GM19467 (cell line): ENCODE measurements at regions not wholly inside any gene's neighbourhood (a gene's known extent, or its start where the extent isn't known, plus 50 kb on each side); places are given as distances from the start of the nearest gene placed in this dataset.
"Not testable (repeated sequence)": the region's sequence is repeated elsewhere in the genome, so short reads cannot be mapped to it uniquely, and the experiment has no call there.

Source experiments
- ATAC-seq: cut with Tn5 transposase; IDR thresholded peaks from one replicate; pipeline ENCODE4 v1.9.1; 2021; ENCODE audit warnings: mild to moderate bottlenecking, moderate library complexity; ENCODE audit not compliant: unreplicated experiment

DNA sequence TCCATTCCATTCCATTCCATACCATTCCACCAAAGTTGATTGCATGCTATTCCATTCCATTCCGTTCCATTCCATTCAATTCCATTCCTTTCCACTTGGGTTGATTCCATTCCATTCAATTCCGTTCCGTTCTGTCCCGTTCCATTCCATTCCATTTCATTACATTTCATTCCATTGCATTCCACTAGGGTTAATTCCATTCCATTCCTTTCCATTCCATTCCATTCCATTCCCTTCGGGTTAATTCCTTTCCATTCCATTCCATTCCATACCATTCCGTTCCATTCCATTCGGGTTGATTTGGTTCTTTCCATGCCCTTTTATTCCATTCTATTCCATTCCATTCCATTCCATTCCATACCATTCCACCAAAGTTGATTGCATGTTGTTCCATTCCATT lies 131.9 kb downstream of the CWH43 start:
- ATAC-seq = not testable (repeated sequence)

DNA sequence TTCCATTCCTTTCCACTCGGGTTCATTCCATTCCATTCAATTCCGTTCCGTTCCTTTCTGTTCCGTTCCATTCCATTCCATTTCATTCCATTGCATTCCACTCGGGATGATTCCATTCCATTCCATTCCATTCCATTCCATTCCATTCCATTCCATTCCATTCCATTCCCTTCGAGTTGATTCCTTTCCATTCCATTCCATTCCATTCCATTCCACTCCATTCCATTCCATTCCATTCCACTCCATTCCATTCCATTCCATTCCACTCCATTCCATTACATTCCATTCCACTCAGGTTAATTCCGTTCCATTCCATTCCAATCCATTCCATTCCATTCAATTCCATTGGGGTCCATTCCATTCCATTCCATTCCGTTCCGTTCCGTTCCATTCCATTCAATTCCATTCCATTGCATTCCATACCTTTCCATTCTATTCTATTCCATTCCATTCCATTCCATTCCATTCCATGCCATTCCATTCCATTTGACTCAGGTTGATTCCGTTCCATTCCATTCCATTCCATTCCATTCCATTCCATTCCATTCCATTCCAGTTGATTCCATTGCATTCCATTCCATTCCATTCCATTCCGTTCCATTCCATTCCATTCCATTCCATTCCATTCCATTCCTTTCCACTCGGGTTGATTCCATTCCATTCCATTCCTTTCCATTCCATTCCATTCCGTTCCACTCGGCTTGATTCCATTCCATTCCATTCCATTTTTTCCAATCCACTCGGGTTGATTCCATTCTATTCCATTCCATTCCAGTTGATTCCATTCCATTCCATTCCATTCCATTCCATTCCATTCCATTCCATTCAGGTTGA lies 132.5 kb downstream of the CWH43 start:
- peak; percentile 62 for ATAC-seq

DNA sequence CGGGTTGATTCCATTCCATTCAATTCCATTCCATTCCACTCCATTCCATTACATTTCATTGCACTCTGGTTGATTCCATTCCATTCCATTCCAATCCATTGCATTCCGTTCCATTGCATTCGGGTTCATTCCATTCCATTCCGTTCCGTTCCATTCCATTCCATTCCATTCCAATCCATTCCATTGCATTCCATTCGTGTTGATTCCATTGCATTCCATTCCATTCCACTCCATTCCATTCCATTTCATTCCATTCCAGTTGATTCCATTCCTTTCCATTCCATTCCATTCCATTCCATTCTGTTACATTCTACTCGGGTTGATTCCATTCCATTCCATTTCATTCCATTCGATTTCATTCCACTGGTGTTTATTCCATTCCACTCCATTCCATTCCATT lies 133.3 kb downstream of the CWH43 start:
- peak; percentile 2 for ATAC-seq

DNA sequence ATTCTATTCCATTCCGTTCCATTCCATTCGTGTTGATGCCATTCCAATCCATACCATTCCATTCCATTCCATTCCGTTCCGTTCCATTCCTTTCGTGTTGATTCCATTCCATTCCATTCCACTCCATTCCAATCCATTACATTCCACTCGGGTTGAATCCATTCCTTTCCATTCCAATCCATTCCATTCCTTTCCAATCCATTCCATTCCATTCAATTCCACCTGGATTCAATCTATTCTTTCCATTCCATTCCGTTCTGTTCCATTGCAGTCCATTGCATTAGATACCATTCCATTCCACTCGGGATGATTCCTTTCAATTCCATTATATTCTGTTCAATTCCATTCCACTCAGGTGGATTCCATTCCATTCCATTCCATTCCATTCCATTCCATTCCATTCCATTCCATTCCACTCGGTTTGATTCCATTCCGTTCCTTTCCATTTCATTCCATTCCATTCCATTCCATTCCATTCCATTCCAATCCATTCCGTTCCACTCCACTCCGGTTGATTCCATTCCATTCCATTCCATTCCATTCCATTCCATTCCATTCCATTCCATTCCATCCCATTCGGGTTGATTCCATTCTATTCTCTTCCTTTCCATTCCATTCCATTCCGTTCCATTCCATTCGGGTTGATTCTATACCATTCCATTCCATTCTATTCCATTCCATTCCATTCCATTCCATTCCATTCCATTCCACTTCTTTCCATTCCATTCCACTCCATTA lies 134.1 kb downstream of the CWH43 start:
- not testable (repeated sequence) for ATAC-seq

DNA sequence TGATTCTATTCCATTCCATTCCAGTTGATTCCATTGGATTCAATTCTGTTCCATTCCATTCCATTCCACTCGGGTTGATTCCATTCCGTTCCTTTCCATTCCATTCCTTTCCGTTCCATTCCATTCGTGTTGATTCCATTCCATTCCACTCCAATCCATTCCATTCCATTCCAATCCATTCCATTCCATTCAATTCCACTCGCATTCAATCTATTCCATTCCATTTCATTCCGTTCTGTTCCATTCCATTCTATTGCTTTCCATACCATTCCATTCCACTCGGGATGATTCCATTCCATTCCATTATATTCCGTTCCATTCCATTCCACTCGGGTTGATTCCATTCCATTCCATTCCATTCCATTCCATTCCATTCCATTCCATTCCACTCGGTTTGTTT lies 134.7 kb downstream of the CWH43 start:
- ATAC-seq = peak; percentile 20

DNA sequence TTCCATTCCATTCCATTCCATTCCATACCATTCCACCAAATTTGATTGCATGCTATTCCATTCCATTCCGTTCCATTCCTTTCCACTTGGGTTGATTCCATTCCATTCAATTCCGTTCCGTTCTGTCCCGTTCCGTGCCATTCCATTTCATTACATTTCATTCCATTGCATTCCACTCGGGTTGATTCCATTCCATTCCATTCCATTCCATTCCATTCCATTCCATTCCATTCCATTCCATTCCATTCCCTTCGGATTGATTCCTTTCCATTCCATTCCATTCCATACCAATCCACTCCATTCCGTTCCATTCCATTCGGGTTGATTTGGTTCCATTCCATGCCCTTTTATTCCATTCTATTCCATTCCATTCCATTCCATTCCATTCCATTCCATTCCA lies 140.4 kb downstream of the CWH43 start:
- not testable (repeated sequence) for ATAC-seq

DNA sequence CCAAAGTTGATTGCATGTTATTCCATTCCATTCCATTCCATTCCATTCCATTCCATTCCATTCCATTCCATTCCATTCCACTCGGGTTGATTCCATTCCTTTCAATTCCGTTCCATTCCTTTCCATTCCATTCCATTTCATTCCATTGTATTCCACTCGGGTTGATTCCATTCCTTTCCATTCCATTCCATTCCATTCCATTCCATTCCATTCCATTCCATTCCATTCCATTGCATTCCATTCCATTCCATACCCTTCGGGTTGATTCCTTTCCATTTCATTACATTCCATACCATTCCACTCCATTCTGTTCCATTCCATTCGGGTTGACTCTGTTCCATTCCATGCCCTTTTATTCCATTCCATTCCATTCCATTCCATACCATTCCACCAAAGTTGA lies 140.8 kb downstream of the CWH43 start:
- not testable (repeated sequence) for ATAC-seq

DNA sequence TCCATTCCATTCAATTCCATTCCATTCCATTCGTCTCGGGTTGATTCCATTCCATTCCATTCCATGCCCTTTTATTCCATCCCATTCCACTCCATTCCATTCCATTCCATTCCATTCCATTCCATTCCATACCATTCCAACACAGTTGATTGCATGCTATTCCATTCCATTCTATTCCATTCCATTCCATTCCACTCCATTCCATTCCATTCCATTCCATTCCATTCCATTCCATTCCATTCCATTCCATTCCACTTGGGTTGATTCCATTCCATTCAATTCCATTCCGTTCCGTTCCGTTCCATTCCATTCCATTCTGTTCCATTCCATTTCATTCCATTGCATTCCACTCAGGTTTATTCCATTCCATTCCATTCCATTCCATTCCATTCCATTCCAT lies 143.3 kb downstream of the CWH43 start:
- ATAC-seq = not testable (repeated sequence)

DNA sequence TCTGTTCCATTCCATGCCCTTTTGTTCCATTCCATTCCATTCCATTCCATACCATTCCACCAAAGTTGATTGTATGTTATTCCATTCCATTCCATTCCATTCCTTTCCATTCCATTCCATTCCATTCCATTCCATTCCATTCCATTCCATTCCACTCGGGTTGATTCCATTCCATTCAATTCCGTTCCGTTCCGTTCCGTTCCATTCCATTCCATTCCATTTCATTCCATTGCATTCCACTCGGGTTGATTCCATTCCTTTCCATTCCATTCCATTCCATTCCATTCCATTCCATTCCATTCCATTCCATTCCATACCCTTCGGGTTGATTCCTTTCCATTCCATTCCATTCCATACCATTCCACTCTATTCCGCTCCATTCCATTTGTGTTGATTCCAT lies 143.8 kb downstream of the CWH43 start:
- ATAC-seq = not testable (repeated sequence)

DNA sequence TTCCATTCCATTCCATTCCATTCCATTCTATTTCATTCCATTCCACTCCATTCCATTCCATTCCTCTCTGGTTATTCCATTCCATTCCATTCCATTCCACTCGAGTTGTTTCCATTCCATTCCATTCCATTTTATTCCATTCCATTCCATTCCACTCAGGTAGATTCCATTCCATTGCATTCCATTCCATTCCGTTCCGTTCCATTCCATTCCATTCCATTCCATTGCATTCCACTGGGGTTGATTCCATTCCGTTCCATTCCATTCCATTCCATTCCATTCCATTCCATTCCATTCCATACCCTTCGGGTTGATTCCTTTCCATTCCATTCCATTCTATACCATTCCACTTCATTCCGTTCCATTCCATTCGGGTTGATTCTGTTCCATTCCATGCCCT lies 144.6 kb downstream of the CWH43 start:
- ATAC-seq = not testable (repeated sequence)

DNA sequence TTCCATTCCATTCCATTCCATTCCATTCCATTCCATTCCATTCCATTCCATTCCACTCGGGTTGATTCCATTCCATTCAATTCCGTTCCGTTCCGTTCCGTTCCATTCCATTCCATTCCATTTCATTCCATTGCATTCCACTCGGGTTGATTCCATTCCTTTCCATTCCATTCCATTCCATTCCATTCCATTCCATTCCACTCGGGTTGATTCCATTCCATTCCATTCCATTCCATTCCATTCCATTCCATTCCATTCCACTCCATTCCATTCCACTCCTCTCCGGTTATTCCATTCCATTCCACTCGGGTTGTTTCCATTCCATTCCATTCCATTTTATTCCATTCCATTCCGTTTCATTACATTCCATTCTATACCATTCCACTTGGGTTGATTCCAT lies 151.0 kb downstream of the CWH43 start:
- peak; percentile 64 for ATAC-seq

DNA sequence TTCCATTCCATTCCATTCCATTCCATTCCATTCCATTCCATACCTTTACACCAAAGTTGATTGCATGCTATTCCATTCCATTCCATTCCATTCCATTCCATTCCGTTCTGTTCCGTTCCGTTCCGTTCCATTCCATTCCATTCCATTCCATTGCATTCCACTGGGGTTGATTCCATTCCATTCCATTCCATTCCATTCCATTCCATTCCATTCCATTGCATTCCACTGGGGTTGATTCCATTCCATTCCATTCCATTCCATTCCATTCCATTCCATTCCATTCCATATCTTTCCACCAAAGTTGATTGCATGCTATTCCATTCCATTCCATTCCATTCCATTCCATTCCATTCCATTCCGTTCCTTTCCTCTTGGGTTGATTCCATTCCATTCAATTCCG lies 151.9 kb downstream of the CWH43 start:
- ATAC-seq = not testable (repeated sequence)

DNA sequence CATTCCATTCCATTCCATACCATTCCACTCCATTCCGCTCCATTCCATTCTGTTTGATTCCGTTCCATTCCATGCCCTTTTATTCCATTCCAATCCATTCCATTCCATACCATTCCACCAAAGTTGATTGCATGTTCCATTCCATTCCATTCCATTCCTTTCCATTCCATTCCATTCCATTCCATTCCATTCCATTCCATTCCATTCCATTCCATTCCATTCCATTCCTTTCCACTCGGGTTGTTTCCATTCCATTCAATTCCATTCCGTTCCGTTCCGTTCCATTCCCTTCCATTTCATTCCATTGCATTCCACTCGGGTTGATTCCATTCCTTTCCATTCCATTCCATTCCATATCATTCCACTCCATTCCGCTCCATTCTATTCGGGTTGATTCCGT lies 152.7 kb downstream of the CWH43 start:
- ATAC-seq = not testable (repeated sequence)

DNA sequence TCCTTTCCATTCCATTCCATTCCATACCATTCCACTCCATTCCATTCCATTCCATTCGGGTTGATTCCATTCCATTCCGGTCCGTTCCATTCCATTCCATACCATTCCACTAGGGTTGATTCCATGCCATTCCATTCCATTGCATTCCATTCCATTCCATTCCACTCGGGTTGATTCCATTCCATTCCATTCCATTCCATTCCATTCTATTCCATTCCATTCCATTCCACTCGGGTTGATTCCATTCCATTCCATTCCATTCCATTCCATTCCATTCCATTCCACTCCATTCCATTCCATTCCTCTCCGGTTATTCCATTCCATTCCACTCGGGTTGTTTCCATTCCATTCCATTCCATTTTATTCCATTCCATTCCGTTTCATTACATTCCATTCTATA lies 153.4 kb downstream of the CWH43 start:
- peak; percentile 47 for ATAC-seq

DNA sequence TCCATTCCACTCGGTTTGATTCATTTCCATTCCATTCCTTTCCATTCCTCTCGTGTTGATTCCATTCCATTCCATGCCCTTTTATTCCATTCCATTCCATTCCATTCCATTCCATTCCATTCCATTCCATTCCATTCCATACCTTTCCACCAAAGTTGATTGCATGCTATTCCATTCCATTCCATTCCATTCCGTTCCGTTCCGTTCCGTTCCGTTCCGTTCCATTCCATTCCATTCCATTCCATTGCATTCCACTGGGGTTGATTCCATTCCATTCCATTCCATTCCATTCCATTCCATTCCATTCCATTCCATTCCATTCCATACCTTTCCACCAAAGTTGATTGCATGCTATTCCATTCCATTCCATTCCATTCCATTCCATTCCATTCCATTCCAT lies 154.3 kb downstream of the CWH43 start:
- not testable (repeated sequence) for ATAC-seq

DNA sequence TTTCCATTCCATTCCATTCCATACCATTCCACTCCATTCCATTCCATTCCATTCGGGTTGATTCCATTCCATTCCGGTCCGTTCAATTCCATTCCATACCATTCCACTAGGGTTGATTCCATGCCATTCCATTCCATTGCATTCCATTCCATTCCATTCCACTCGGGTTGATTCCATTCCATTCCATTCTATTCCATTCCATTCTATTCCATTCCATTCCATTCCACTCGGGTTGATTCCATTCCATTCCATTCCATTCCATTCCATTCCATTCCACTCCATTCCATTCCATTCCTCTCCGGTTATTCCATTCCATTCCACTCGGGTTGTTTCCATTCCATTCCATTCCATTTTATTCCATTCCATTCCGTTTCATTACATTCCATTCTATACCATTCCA lies 155.9 kb downstream of the CWH43 start:
- ATAC-seq = peak; percentile 24

DNA sequence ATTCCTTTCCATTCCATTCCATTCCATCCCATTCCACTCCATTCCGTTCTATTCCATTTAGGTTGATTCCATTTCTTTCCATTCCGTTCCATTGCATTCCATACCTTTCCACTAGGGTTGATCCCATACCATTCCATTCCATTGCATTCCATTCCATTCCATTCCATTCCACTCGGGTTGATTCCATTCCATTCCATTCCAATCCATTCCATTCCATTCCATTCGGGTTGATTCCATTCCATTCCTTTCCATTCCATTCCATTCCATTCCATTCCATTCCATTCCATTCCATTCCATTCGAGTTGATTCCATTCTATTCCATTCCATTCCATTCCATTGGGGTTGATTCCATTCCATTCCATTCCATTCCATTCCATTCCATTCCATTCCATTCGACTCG lies 161.1 kb downstream of the CWH43 start:
- ATAC-seq = peak; percentile 60

DNA sequence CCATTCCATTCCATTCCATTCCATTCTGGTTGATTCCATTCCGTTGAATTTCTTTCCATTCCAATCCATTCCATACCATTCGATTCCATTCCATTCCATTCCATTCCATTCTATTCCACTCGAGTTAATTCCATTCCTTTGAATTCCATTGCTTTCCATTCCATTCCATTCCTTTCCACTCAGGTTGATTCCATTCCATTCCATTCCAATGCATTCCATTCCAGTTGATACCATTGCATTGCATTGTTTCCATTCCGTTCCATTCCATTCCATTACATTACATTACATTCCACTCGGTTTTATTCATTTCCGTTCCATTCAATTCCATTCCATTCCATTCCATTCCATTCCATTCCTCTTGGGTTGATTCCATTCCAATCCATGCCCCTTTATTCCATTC lies 161.5 kb downstream of the CWH43 start:
- ATAC-seq = not testable (repeated sequence)

DNA sequence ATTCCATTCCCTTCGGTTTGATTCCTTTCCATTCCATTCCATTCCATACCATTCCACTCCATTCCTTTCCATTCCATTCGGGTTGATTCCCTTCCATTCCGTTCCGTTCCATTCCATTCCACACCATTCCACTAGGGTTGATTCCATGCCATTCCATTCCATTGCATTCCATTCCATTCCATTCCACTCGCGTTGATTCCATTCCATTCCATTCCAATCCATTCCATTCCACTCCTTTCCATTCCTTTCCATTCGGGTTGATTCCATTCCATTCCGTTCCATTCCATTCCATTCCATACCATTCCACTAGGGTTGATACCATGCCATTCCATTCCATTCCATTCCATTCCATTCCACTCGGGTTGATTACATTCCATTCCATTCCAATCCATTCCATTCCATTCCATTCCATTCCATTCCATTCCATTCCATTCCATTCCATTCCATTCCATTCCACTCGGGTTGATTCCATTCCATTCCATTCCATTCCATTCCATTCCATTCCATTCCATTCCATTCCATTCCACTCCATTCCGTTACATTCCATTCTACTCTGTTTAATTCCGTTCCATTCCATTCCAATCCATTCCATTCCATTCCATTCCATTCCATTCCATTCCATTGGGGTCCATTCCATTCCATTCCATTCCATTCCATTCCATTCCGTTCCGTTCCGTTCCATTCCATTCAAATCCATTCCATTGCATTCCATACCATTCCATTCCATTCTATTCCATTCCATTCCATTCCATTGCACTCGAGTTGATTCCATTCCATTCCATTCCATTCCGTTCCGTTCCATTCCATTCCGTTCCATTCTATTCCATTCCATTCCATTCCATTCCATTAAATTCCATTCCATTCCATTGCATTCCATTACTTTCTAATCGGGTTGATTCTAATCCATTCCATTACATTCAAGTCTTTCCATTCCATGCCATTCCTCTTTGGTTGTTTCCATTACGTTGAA lies 163.2 kb downstream of the CWH43 start:
- peak; percentile 75 for ATAC-seq

DNA sequence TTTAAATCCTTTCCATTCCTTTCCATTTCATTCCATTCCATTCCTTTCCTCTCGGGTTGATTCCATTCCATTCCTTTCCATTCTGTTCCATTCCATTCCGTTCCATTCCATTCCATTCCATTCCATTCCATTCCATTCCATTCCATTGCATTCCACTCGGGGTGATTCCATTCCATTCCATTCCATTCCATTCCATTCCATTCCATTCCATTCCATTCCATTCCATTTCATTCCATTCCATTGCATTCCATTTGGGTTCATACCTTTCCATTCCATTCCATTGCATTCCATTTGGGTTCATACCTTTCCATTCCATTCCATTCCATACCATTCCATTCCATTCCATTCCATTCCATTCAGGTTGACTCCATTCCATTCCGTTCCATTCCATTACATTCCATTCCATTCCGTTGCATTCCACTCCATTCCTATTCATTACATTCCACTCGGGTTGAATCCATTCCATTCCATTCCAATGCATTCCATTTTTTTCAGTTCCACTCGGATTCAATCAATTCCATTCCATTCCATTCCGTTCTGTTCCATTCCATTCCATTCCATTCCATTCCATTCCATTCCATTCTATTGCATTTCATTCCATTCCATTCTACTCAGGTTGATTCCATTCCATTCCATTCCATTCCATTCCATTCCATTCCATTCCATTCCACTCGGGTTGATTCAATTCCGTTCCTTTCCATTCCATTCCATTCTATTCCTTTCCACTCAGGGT lies 164.4 kb downstream of the CWH43 start:
- not testable (repeated sequence) for ATAC-seq
